ENCODE measurements at regions not wholly inside any gene's neighbourhood (a gene's known extent, or its start where the extent isn't known, plus 50 kb on each side); places are given as distances from the start of the nearest gene placed in this dataset.

DNA sequence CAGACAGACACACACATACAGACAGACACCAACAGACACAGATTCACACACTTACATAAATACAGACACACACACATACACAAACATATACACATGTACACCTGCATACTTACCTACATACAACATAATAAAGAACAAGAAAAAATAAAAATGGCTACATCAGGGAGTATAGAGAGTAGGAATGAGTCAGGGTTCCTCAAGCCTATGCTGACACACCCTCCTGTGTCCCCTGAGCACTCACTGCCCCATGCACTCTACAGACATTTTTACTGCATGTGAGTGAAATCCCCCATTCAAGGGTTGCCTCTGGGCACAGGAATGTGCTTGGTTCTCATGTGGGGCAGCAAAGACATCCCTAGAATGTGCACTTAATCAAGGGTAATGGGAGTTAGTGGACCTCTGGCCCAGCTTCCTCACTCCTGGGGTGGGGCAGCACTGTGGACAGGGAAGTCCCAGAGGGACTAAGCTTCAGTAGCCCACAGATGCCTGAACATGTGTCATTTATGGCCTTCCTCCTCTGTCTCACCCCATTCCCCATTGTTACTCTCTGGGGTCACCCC lies 185.9 kb upstream of the FOXA2 start:
- H3K79me2 ChIP-seq (ENCODE audit: insufficient read depth, low read length): no peaks in the 10 kb centered on the region
- ATAC-seq: no peak
- no peaks in the 10 kb centered on the region for H4K20me1 ChIP-seq (ENCODE audit: insufficient read depth, low read length)
- H3K36me3 ChIP-seq (replicated peaks in 1 of 2; ENCODE audit: control insufficient read depth in 1 of 2, insufficient read depth in 2 of 2, low read length in 2 of 2): no peaks in the 10 kb centered on the region
- no peak overlapping the region for H3K9ac ChIP-seq (ENCODE audit: insufficient read depth, low read depth, low read length)
- ChIA-PET POLR2A (no interaction called here), CTCF (ENCODE audit: low intra/inter-chr PET ratio, low total read pairs) (no interaction called here)
- in situ Hi-C loops (cut with HindIII; ENCODE audit: extremely low pct_ligation_motif_present, low pct_unique_long_range_greater_than_20kb): no loop called here
- FAIRE-seq: no peak
- no peak overlapping the region for H3K27ac ChIP-seq (ENCODE audit: extremely low read length, insufficient read depth, low read length)
- H3K4me1 ChIP-seq (ENCODE audit: insufficient read depth, low read length): no peaks in the 10 kb centered on the region
- BruUV-seq (replicated peaks): no TSS peak
- H2AFZ ChIP-seq (ENCODE audit: low read length): no peak overlapping the region
- no peak for DNase-seq (ENCODE audit: low spot score)
- TF ChIP-seq, protein P1, sequence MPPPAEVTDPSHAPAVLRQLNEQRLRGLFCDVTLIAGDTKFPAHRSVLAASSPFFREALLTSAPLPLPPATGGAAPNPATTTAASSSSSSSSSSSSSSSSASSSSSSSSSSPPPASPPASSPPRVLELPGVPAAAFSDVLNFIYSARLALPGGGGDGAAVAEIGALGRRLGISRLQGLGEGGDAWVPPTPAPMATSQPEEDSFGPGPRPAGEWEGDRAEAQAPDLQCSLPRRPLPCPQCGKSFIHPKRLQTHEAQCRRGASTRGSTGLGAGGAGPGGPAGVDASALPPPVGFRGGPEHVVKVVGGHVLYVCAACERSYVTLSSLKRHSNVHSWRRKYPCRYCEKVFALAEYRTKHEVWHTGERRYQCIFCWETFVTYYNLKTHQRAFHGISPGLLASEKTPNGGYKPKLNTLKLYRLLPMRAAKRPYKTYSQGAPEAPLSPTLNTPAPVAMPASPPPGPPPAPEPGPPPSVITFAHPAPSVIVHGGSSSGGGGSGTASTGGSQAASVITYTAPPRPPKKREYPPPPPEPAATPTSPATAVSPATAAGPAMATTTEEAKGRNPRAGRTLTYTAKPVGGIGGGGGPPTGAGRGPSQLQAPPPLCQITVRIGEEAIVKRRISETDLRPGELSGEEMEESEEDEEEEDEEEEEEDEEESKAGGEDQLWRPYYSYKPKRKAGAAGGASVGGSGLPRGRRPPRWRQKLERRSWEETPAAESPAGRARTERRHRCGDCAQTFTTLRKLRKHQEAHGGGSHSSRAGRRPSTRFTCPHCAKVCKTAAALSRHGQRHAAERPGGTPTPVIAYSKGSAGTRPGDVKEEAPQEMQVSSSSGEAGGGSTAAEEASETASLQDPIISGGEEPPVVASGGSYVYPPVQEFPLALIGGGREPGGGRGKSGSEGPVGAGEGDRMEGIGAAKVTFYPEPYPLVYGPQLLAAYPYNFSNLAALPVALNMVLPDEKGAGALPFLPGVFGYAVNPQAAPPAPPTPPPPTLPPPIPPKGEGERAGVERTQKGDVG (CRISPR knock-in tag; IDR thresholded peaks at IDR 0.05; ENCODE audit: borderline replicate concordance): no peak
- TF ChIP-seq KDM5A (IDR thresholded peaks at IDR 0.05; ENCODE audit: borderline replicate concordance, low read length) (no peak), ZNF510 (CRISPR knock-in tag; IDR thresholded peaks at IDR 0.05; ENCODE audit: low read depth) (no peak), ZNF17 (CRISPR knock-in tag; IDR thresholded peaks at IDR 0.05) (no peak), ESRRA (CRISPR knock-in tag; IDR thresholded peaks at IDR 0.05; ENCODE audit: low read depth) (no peak), BHLHE40 (IDR thresholded peaks at IDR 0.05; ENCODE audit: low read length) (no peak), ELF3 (CRISPR knock-in tag; IDR thresholded peaks at IDR 0.05) (no peak), NFYB (CRISPR knock-in tag; IDR thresholded peaks at IDR 0.05) (no peak), MTA3 (CRISPR knock-in tag; IDR thresholded peaks at IDR 0.05) (no peak), ZNF501 (CRISPR knock-in tag; IDR thresholded peaks at IDR 0.05) (no peak)
- no peak overlapping the region for H3K4me2 ChIP-seq (ENCODE audit: low read depth, low read length)
- H3K27me3 ChIP-seq (ENCODE audit: control insufficient read depth in 1 of 2, insufficient read depth in 2 of 2, low read length in 2 of 2): peaks cover 0 to 2% of the 10 kb centered on the region in 2 experiments; a peak in 3 of 5 replicates
- no peaks in the 10 kb centered on the region for H3K9me3 ChIP-seq (ENCODE audit: low read length)
- intact Hi-C loops (cut with micrococcal nuclease; ENCODE audit: unreplicated experiment): no loop called here
- H3K4me3 ChIP-seq (replicated peaks in 1 of 3; ENCODE audit: insufficient read depth in 1 of 3, low read depth in 2 of 3, low read length in 3 of 3): no peak overlapping the region

Data from HepG2 (cell line).